IPS DF 6.9 (cell line): ENCODE measurements at regions not wholly inside any gene's neighbourhood (a gene's known extent, or its start where the extent isn't known, plus 50 kb on each side); places are given as distances from the start of the nearest gene placed in this dataset.

Experiments
- DNase-seq: peaks from one replicate; pipeline ENCODE4 v3.0.0-alpha.2; 2013; ENCODE audit warnings: low read depth, low spot score
- H3K27ac ChIP-seq: one replicate; pipeline ENCODE4 v1.5.1; 2013; ENCODE audit warnings: low read length, control low read depth
- H3K27me3 ChIP-seq: 2 replicates; pipeline ENCODE4 v1.6.1; 2013; ENCODE audit warnings: mild to moderate bottlenecking, low read length; ENCODE audit not compliant: control insufficient read depth, insufficient read depth
- H3K36me3 ChIP-seq: 2 replicates; pipeline ENCODE4 v1.6.1; 2013; ENCODE audit warnings: low read length; ENCODE audit not compliant: control insufficient read depth, insufficient read depth
- H3K4me1 ChIP-seq: 2 replicates; pipeline ENCODE4 v1.6.1; 2013; ENCODE audit warnings: low read length; ENCODE audit not compliant: control insufficient read depth, insufficient read depth
- H3K4me3 ChIP-seq: 2 replicates; pipeline ENCODE4 v1.5.1; 2013; ENCODE audit warnings: mild to moderate bottlenecking, low read length
- H3K9me3 ChIP-seq: 2 replicates; pipeline ENCODE4 v1.6.1; 2013; ENCODE audit warnings: low read length, inconsistent platforms; ENCODE audit not compliant: control insufficient read depth, insufficient read depth
- WGBS: extraction: QIAGEN DNeasy Blood & Tissue Kit; methylation state at CpG from one replicate; pipeline ENCODE4 v1.1.7; 2013; ENCODE audit warnings: mixed read lengths, missing lambda C conversion rate; ENCODE audit not compliant: insufficient read length, insufficient coverage; 5-methylcytosine and 5-hydroxymethylcytosine counted together

GRCh38 chr12:94740601-94741362 lies 90.4 kb upstream of the TMCC3 start:
- Histone ChIP-seq H3K4me1 (no peaks in the 10 kb centered on the region), H3K27ac (no peak overlapping the region), H3K36me3 (no peaks in the 10 kb centered on the region), H3K27me3 (no peaks in the 10 kb centered on the region), H3K4me3 (no peak overlapping the region), H3K9me3 (no peaks in the 10 kb centered on the region)
- WGBS: no CpG with 5 or more reads among the region's 5 CpGs
- DNase-seq: no peak

- H3K27me3 ChIP-seq: no peaks in the 10 kb centered on the region
- no peak overlapping the region for H3K4me3 ChIP-seq
- no peaks in the 10 kb centered on the region for H3K9me3 ChIP-seq
- H3K27ac ChIP-seq: no peak overlapping the region
- no peaks in the 10 kb centered on the region for H3K4me1 ChIP-seq
- no peaks in the 10 kb centered on the region for H3K36me3 ChIP-seq
- WGBS: no CpG with 5 or more reads among the region's 5 CpGs
- no peak for DNase-seq
These were observed 86.5 kb upstream of the TMCC3 start for GRCh38 chr12:94736820-94737219.

GRCh38 chr12:94736004-94736403 lies 85.6 kb upstream of the TMCC3 start:
- no CpG with 5 or more reads among the region's 3 CpGs for WGBS
- H3K36me3 ChIP-seq: no peaks in the 10 kb centered on the region

GRCh38 chr12:94733727-94734126 lies 83.4 kb upstream of the TMCC3 start:
- DNase-seq: no peak
- H3K4me3 ChIP-seq: no peak overlapping the region
- H3K27ac ChIP-seq: no peak overlapping the region
- WGBS: no CpG with 5 or more reads among the region's 9 CpGs
- no peaks in the 10 kb centered on the region; the same call in 1 of the 2 replicates for H3K4me1 ChIP-seq
- H3K9me3 ChIP-seq: no peaks in the 10 kb centered on the region
- H3K27me3 ChIP-seq: no peaks in the 10 kb centered on the region
- H3K36me3 ChIP-seq: no peaks in the 10 kb centered on the region

More at GRCh38 chr12:94736004-94736403, 85.6 kb upstream of the TMCC3 start:
- Histone ChIP-seq H3K4me3 (no peak overlapping the region), H3K4me1 (no peaks in the 10 kb centered on the region), H3K9me3 (no peaks in the 10 kb centered on the region), H3K27me3 (no peaks in the 10 kb centered on the region), H3K27ac (no peak overlapping the region)
- DNase-seq: no peak

- no peaks in the 10 kb centered on the region for H3K9me3 ChIP-seq
- DNase-seq: no peak
- no peaks in the 10 kb centered on the region; the same call in 1 of the 2 replicates for H3K4me1 ChIP-seq
- H3K27me3 ChIP-seq: no peaks in the 10 kb centered on the region
- WGBS: no CpG with 5 or more reads among the region's 13 CpGs
- no peaks in the 10 kb centered on the region for H3K36me3 ChIP-seq
- H3K27ac ChIP-seq: no peak overlapping the region
- no peak overlapping the region for H3K4me3 ChIP-seq
These were observed 82.1 kb upstream of the TMCC3 start for GRCh38 chr12:94732367-94732990.

GRCh38 chr12:94731733-94732360 lies 81.5 kb upstream of the TMCC3 start:
- Histone ChIP-seq H3K9me3 (no peaks in the 10 kb centered on the region), H3K4me3 (no peak overlapping the region), H3K27ac (no peak overlapping the region), H3K27me3 (no peaks in the 10 kb centered on the region), H3K36me3 (no peaks in the 10 kb centered on the region), H3K4me1 (no peaks in the 10 kb centered on the region; the same call in 1 of the 2 replicates)
- WGBS: no CpG with 5 or more reads among the region's 10 CpGs
- no peak for DNase-seq

- H3K36me3 ChIP-seq: no peaks in the 10 kb centered on the region
- DNase-seq: no peak
- H3K27ac ChIP-seq: no peak overlapping the region
- no peaks in the 10 kb centered on the region; the same call in 1 of the 2 replicates for H3K4me1 ChIP-seq
- H3K4me3 ChIP-seq: no peak overlapping the region
- no CpG with 5 or more reads among the region's 4 CpGs for WGBS
- H3K9me3 ChIP-seq: no peaks in the 10 kb centered on the region
- no peaks in the 10 kb centered on the region for H3K27me3 ChIP-seq
These were observed 80.5 kb upstream of the TMCC3 start for GRCh38 chr12:94730847-94731246.

- H3K9me3 ChIP-seq: no peaks in the 10 kb centered on the region
- no peaks in the 10 kb centered on the region for H3K27me3 ChIP-seq
- no peak overlapping the region for H3K27ac ChIP-seq
- no peak overlapping the region for H3K4me3 ChIP-seq
- no CpG with 5 or more reads among the region's 10 CpGs for WGBS
- no peaks in the 10 kb centered on the region for H3K36me3 ChIP-seq
- H3K4me1 ChIP-seq: no peaks in the 10 kb centered on the region; the same call in 1 of the 2 replicates
- DNase-seq: no peak
These were observed 76.0 kb upstream of the TMCC3 start for GRCh38 chr12:94726236-94726835.

- Histone ChIP-seq H3K27me3 (no peaks in the 10 kb centered on the region), H3K36me3 (no peaks in the 10 kb centered on the region), H3K9me3 (no peaks in the 10 kb centered on the region), H3K27ac (no peak overlapping the region), H3K4me1 (no peaks in the 10 kb centered on the region), H3K4me3 (no peak overlapping the region)
- no CpG with 5 or more reads among the region's 8 CpGs for WGBS
- DNase-seq: no peak
These were observed 75.2 kb upstream of the TMCC3 start for GRCh38 chr12:94725375-94726168.

GRCh38 chr12:94722664-94723063 lies 72.3 kb upstream of the TMCC3 start:
- Histone ChIP-seq H3K4me3 (no peak overlapping the region), H3K36me3 (no peaks in the 10 kb centered on the region), H3K27ac (no peak overlapping the region), H3K4me1 (no peaks in the 10 kb centered on the region), H3K27me3 (no peaks in the 10 kb centered on the region), H3K9me3 (no peaks in the 10 kb centered on the region)
- no peak for DNase-seq
- WGBS: no CpG with 5 or more reads among the region's 3 CpGs
